ENCODE measurements at regions not wholly inside any gene's neighbourhood (a gene's known extent, or its start where the extent isn't known, plus 50 kb on each side); places are given as distances from the start of the nearest gene placed in this dataset.

- no peak for DNase-seq
Measured at GRCh38 chr7:13822678-13823077, 166.8 kb downstream of the ETV1 start.

GRCh38 chr7:13826752-13827151, 162.7 kb downstream of the ETV1 start:
- DNase-seq, result no peak

GRCh38 chr7:13827716-13828115, 161.8 kb downstream of the ETV1 start:
- no peak for DNase-seq

GRCh38 chr7:13829231-13829630, 160.2 kb downstream of the ETV1 start:
- no peak for DNase-seq

DNA sequence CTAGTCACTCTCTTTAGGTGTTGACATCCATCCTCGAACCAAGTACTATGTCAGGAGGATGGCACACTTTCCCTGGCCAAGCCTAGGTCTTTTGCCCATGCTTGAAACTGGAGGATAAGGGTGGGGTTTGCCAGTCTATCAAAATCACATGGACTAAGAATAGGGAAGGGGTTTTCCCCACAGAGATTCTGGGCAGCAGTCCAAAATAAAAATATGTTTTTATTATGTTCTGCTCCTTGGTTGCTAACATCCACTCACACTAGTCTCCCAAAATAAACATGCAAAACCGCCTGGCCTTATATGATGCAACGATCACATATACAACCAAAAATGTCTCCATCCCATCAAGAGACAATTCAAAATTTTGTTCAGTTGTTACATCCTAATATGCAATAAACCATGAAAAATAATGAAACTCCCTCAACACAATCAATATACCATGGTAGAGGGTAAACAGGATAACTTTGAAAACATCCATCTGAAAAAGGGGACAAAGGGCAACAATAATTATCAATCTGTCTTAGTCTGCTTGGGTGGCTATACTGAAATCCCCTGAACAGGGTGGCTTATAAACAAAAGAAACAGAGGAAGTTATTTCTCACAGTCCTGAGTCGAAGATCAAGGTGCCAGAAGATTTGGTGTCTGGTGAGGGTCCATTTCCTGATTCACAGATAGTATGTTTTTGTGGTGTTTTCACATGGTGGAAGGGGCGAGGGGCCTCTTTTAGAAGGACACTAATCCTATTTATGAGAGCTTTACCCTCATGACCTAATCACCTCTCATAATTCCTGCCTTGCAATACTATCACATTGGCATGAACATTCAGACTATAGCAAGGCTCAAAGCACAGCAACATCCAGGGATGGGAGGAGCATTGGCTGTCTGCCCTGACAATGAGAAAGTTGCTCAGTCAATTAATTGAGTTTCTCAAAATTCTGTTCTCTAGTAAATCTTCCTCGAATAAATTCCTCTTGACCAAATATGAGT, 159.3 kb downstream of the ETV1 start:
- DNase-seq, result no peak

- no peak for DNase-seq
Measured at GRCh38 chr7:13832346-13832745, 157.1 kb downstream of the ETV1 start.

DNA sequence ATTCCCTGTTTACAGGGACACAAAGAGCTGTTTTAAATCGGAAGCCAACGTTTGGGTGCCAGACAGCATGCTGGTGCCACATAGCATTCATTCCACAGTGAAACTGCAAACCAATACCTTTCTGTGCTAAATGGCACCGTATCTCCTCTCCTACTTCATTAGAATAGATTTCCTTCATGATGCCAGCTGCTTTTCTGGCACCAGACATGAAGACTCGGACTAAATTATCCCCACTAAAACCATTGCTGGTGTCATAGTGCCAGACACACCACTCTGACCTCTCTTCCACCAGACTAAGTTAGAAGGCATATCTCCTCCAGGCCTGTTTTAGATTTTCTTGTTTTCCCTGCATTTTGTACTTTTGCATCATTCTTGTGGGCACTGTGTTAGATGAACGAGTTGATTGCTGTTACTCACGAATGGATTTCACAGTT, 155.1 kb downstream of the ETV1 start:
- no peak for DNase-seq

DNA sequence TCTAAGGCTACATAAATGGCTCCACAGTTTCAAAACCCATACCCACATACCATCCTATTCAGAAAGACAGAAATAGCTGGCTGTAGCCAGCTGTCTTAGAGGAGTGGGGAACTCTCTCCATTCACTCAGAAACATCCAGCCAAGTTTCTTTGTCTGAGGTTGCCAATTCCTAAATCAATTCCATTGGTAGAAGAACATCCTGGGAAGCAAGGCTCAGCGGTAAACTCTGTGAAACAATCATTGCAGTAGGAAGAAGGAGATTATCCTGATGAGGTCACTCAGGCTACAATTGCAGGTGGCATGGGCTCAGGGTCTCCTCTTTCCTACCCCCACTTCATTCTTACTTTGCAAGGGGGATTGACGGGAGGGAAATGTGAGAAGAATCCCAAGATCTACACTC, 154.0 kb downstream of the ETV1 start:
- DNase-seq, result no peak

GRCh38 chr7:13839063-13839462, 150.4 kb downstream of the ETV1 start:
- no peak for DNase-seq
